BLaER1 treated with 17β-estradiol and CSF1 and Interleukin-3, amounts not matched to agents 10 nM and 100 nM (cell line): ENCODE measurements at regions not wholly inside any gene's neighbourhood (a gene's known extent, or its start where the extent isn't known, plus 50 kb on each side); places are given as distances from the start of the nearest gene placed in this dataset.

Experiments used
- H3K27ac ChIP-seq, 11 experiments: shearing (Covaris generic); formaldehyde crosslinking; 2 replicates each; pipeline ENCODE4 v1.8.1; 2022
- H3K27me3 ChIP-seq, 11 experiments: shearing (Covaris generic); formaldehyde crosslinking; 2 replicates each; pipeline ENCODE4 v1.8.1; 2022
- H3K36me3 ChIP-seq, 11 experiments: shearing (Covaris generic); formaldehyde crosslinking; 2 replicates each; pipeline ENCODE4 v1.8.1; 2022
- H3K4me1 ChIP-seq, 10 experiments: shearing (Covaris generic); formaldehyde crosslinking; 2 replicates each; pipeline ENCODE4 v1.8.1; 2022
- H3K4me2 ChIP-seq, 11 experiments: shearing (Covaris generic); formaldehyde crosslinking; 2 replicates each; pipeline ENCODE4 v1.8.1; 2022
- H3K4me3 ChIP-seq, 10 experiments: shearing (Covaris generic); formaldehyde crosslinking; 2 replicates each; pipeline ENCODE4 v1.8.1; 2022
- H3K9ac ChIP-seq, 11 experiments: shearing (Covaris generic); formaldehyde crosslinking; 2 replicates each; pipeline ENCODE4 v1.8.1; 2022
- H3K9me3 ChIP-seq, 11 experiments: shearing (Covaris generic); formaldehyde crosslinking; replicated peaks in 1 of 11; 2 replicates each; pipeline ENCODE4 v1.8.1; 2022
- H4K20me1 ChIP-seq, 11 experiments: shearing (Covaris generic); formaldehyde crosslinking; 2 replicates each; pipeline ENCODE4 v1.8.1; 2022
- Cebpa-rat ChIP-seq, 11 experiments: shearing (Covaris generic); IDR thresholded peaks; 2 replicates each; pipeline ENCODE4 v1.8.1; 2022

GRCh38 chr1:165078391-165078790, 278.1 kb downstream of the LMX1A start:
- Histone ChIP-seq H3K4me3 (no peak overlapping the region), H3K4me2 (no peak overlapping the region), H3K4me1 (no peaks in the 10 kb centered on the region), H3K9ac (no peak overlapping the region), H3K27me3 (no peaks in the 10 kb centered on the region), H4K20me1 (no peaks in the 10 kb centered on the region), H3K9me3 (peaks cover 0 to 20% (median 8%) of the 10 kb centered on the region in 11 experiments; a peak in 7 of 22 replicates), H3K36me3 (no peaks in the 10 kb centered on the region), H3K27ac (no peak overlapping the region)
- no peak for TF ChIP-seq Cebpa-rat (IDR thresholded peaks at IDR 0.05)

- H3K4me3 ChIP-seq, result no peak overlapping the region
- no peaks in the 10 kb centered on the region for H3K4me1 ChIP-seq
- H3K27me3 ChIP-seq, result no peaks in the 10 kb centered on the region
- no peak overlapping the region for H3K4me2 ChIP-seq
- H3K27ac ChIP-seq, result no peak overlapping the region
- H3K36me3 ChIP-seq, result no peaks in the 10 kb centered on the region
- no peak overlapping the region for H3K9ac ChIP-seq
- no peaks in the 10 kb centered on the region for H4K20me1 ChIP-seq
- peaks cover 0 to 15% (median 7%) of the 10 kb centered on the region in 11 experiments; a peak in 7 of 22 replicates for H3K9me3 ChIP-seq
- TF ChIP-seq Cebpa-rat (IDR thresholded peaks at IDR 0.05), result no peak
Measured at GRCh38 chr1:165075725-165076370, 280.7 kb downstream of the LMX1A start.

GRCh38 chr1:165073185-165074007, 283.1 kb downstream of the LMX1A start:
- Histone ChIP-seq H3K4me2 (no peak overlapping the region), H4K20me1 (no peaks in the 10 kb centered on the region), H3K9ac (no peak overlapping the region), H3K9me3 (no peaks in the 10 kb centered on the region), H3K4me3 (no peak overlapping the region), H3K4me1 (no peaks in the 10 kb centered on the region), H3K36me3 (no peaks in the 10 kb centered on the region), H3K27ac (no peak overlapping the region), H3K27me3 (no peaks in the 10 kb centered on the region)
- no peak for TF ChIP-seq Cebpa-rat (IDR thresholded peaks at IDR 0.05)

- Histone ChIP-seq H3K4me3 (no peak overlapping the region), H3K4me2 (no peak overlapping the region), H3K9ac (no peak overlapping the region), H3K4me1 (no peaks in the 10 kb centered on the region), H3K36me3 (no peaks in the 10 kb centered on the region), H3K27ac (no peak overlapping the region), H4K20me1 (no peaks in the 10 kb centered on the region), H3K9me3 (no peaks in the 10 kb centered on the region), H3K27me3 (no peaks in the 10 kb centered on the region)
- TF ChIP-seq Cebpa-rat (IDR thresholded peaks at IDR 0.05), result no peak
Measured at GRCh38 chr1:165070675-165071074, 285.8 kb downstream of the LMX1A start.

- Histone ChIP-seq H4K20me1 (no peaks in the 10 kb centered on the region), H3K9ac (no peak overlapping the region), H3K4me3 (no peak overlapping the region), H3K36me3 (no peaks in the 10 kb centered on the region), H3K27ac (no peak overlapping the region), H3K4me1 (no peaks in the 10 kb centered on the region), H3K4me2 (no peak overlapping the region), H3K9me3 (no peaks in the 10 kb centered on the region), H3K27me3 (no peaks in the 10 kb centered on the region)
- no peak for TF ChIP-seq Cebpa-rat (IDR thresholded peaks at IDR 0.05)
Measured at GRCh38 chr1:165069829-165070228, 286.7 kb downstream of the LMX1A start.

- H3K27ac ChIP-seq, result no peak overlapping the region
- H3K4me2 ChIP-seq, result no peak overlapping the region
- H3K36me3 ChIP-seq, result no peaks in the 10 kb centered on the region
- H4K20me1 ChIP-seq, result no peaks in the 10 kb centered on the region
- no peaks in the 10 kb centered on the region for H3K27me3 ChIP-seq
- TF ChIP-seq Cebpa-rat (IDR thresholded peaks at IDR 0.05), result no peak
- no peaks in the 10 kb centered on the region for H3K4me1 ChIP-seq
- H3K4me3 ChIP-seq, result no peak overlapping the region
- H3K9me3 ChIP-seq, result no peaks in the 10 kb centered on the region
- no peak overlapping the region for H3K9ac ChIP-seq
Measured at GRCh38 chr1:165068741-165069140, 287.8 kb downstream of the LMX1A start.

GRCh38 chr1:165067829-165068228, 288.7 kb downstream of the LMX1A start:
- Histone ChIP-seq H3K9me3 (no peaks in the 10 kb centered on the region), H3K27me3 (no peaks in the 10 kb centered on the region), H3K36me3 (no peaks in the 10 kb centered on the region), H4K20me1 (no peaks in the 10 kb centered on the region), H3K27ac (no peak overlapping the region), H3K4me2 (no peak overlapping the region), H3K4me1 (no peaks in the 10 kb centered on the region), H3K4me3 (no peak overlapping the region), H3K9ac (no peak overlapping the region)
- TF ChIP-seq Cebpa-rat (IDR thresholded peaks at IDR 0.05), result no peak

- Histone ChIP-seq H3K9me3 (no peaks in the 10 kb centered on the region), H3K4me1 (no peaks in the 10 kb centered on the region), H3K36me3 (no peaks in the 10 kb centered on the region), H3K27me3 (no peaks in the 10 kb centered on the region), H3K4me3 (no peak overlapping the region), H3K4me2 (no peak overlapping the region), H4K20me1 (no peaks in the 10 kb centered on the region), H3K9ac (no peak overlapping the region), H3K27ac (no peak overlapping the region)
- no peak for TF ChIP-seq Cebpa-rat (IDR thresholded peaks at IDR 0.05)
Measured at GRCh38 chr1:165063181-165063965, 293.1 kb downstream of the LMX1A start.

- TF ChIP-seq Cebpa-rat (IDR thresholded peaks at IDR 0.05), result no peak
- no peaks in the 10 kb centered on the region for H3K27me3 ChIP-seq
- H3K36me3 ChIP-seq, result no peaks in the 10 kb centered on the region
Measured at GRCh38 chr1:165062346-165062745, 294.2 kb downstream of the LMX1A start.

More at GRCh38 chr1:165062346-165062745, 294.2 kb downstream of the LMX1A start:
- H3K9me3 ChIP-seq, result no peaks in the 10 kb centered on the region
- H3K27ac ChIP-seq, result no peak overlapping the region
- no peak overlapping the region for H3K4me2 ChIP-seq
- no peak overlapping the region for H3K4me3 ChIP-seq
- no peaks in the 10 kb centered on the region for H3K4me1 ChIP-seq
- H4K20me1 ChIP-seq, result no peaks in the 10 kb centered on the region
- H3K9ac ChIP-seq, result no peak overlapping the region
